ENCODE measurements at regions not wholly inside any gene's neighbourhood (a gene's known extent, or its start where the extent isn't known, plus 50 kb on each side); places are given as distances from the start of the nearest gene placed in this dataset.
A peak's percentile ranks its signal among the peaks of the same experiment; 100 is the strongest.

DNA sequence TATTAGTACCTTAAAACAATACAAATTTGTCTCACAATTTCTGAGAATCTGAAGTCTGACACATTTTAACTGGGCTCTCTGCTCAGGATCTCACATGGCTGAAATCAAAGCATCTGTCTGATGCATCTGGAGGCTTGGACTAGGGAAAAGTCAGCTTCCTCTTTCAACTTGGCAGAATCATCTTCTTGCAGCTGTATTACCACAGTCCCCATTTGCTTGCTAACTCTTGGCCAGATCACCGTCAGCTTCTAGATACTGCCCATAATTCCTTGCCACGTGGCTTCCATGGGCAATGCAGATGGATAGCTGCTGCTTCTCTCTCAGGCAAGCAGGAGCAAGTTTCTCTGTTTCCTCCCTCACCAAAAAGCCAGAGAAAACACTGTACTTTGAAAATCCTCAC is 1106.4 kb upstream of the CITED2 start:
- no peak overlapping the region for H3K4me3 ChIP-seq (ENCODE audit: low read depth, low read length)
- peak; percentile 7 for DNase-seq (ENCODE audit: low read depth)
- TF ChIP-seq, protein P1, sequence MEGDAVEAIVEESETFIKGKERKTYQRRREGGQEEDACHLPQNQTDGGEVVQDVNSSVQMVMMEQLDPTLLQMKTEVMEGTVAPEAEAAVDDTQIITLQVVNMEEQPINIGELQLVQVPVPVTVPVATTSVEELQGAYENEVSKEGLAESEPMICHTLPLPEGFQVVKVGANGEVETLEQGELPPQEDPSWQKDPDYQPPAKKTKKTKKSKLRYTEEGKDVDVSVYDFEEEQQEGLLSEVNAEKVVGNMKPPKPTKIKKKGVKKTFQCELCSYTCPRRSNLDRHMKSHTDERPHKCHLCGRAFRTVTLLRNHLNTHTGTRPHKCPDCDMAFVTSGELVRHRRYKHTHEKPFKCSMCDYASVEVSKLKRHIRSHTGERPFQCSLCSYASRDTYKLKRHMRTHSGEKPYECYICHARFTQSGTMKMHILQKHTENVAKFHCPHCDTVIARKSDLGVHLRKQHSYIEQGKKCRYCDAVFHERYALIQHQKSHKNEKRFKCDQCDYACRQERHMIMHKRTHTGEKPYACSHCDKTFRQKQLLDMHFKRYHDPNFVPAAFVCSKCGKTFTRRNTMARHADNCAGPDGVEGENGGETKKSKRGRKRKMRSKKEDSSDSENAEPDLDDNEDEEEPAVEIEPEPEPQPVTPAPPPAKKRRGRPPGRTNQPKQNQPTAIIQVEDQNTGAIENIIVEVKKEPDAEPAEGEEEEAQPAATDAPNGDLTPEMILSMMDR (IDR thresholded peaks at IDR 0.05; ENCODE audit: insufficient read depth, low read depth, low read length, missing control alignments) = no peak

DNA sequence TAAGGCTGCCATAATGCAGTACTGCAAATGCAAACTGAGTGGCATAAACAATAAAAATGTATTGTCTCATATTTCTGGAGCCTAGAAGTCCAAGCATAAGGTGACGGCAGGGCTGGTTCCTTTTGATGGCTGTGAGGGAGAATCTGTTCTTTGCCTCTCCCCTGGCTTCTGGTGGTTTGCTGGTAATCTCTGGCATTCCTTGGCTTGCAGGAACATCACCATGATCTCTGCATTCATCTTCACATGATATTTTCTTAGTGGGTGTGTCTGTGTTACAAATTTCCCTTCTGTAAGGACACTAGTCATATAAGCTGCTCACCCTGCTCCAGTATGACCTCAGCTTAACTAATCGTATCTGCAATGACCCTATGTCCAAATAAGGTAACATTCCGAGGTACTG is 1104.2 kb upstream of the CITED2 start:
- H3K4me3 ChIP-seq (ENCODE audit: low read depth, low read length) = no peak overlapping the region
- TF ChIP-seq, protein P1 (IDR thresholded peaks at IDR 0.05; ENCODE audit: insufficient read depth, low read depth, low read length, missing control alignments) = no peak
- DNase-seq (ENCODE audit: low read depth) = no peak

DNA sequence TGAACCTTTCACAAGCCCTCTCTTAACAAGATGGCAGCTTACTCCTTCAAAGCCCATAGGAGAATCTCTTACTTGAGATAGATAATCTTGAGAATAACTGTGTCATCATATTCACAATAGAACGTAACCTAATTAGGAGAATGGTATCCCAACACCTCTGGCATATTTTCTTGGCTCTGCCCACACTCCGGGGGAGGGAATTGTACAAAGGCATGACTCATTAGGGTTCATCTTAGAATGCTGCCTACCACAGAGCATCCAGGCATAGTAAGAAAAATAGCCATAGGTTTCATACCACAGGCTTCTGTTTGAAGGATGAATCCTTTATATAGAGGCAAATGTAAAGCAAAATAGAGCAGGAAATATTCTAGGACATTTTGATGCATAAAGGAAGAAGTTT is 1100.6 kb upstream of the CITED2 start:
- no peak overlapping the region for H3K4me3 ChIP-seq (ENCODE audit: low read depth, low read length)
- no peak for DNase-seq (ENCODE audit: low read depth)

DNA sequence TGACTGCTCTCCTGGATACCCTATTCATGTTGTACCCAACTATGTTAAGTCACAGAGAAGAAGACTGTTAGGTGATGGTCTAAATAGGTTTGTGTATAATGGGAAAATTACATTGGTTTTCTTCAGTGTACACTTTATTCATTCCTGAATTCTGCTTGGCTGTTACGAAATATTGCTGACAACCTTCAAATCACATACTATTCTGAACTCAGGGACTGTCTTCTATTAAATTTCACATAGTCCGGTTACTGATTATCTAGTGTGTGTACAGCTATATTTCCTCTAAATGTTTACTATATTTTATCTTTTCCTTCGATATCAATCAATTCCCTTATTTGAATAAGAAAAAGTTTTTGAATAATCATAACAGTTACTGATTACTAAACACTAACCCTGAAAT is 1090.3 kb upstream of the CITED2 start:
- TF ChIP-seq, protein P1 (IDR thresholded peaks at IDR 0.05; ENCODE audit: insufficient read depth, low read depth, low read length, missing control alignments) = no peak
- no peak overlapping the region for H3K4me3 ChIP-seq (ENCODE audit: low read depth, low read length)
- no peak for DNase-seq (ENCODE audit: low read depth)

More for the DNA sequence above, 1100.6 kb upstream of the CITED2 start:
- TF ChIP-seq, protein P1 (IDR thresholded peaks at IDR 0.05; ENCODE audit: insufficient read depth, low read depth, low read length, missing control alignments) = no peak

DNA sequence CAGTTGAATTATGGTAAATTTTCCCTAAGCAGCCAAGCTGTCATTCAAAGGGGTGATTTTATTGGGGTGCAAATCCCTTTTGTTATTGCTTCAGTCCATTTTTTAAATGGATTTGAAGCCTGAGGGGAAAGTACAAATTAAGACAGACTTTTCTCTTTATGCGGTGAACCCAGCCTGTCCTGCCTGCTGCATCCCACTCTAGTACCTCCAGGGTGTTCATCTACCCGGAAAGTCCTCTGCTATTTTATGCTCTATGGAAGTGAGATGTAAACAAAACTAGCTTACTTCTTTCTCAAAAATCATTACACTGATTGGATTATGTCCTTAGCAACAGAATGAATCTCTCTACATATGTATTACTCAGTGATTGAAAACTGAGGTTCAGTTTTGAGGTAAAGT is 1088.9 kb upstream of the CITED2 start:
- no peak for DNase-seq (ENCODE audit: low read depth)
- TF ChIP-seq, protein P1 (IDR thresholded peaks at IDR 0.05; ENCODE audit: insufficient read depth, low read depth, low read length, missing control alignments) = no peak
- H3K4me3 ChIP-seq (ENCODE audit: low read depth, low read length) = no peak overlapping the region

DNA sequence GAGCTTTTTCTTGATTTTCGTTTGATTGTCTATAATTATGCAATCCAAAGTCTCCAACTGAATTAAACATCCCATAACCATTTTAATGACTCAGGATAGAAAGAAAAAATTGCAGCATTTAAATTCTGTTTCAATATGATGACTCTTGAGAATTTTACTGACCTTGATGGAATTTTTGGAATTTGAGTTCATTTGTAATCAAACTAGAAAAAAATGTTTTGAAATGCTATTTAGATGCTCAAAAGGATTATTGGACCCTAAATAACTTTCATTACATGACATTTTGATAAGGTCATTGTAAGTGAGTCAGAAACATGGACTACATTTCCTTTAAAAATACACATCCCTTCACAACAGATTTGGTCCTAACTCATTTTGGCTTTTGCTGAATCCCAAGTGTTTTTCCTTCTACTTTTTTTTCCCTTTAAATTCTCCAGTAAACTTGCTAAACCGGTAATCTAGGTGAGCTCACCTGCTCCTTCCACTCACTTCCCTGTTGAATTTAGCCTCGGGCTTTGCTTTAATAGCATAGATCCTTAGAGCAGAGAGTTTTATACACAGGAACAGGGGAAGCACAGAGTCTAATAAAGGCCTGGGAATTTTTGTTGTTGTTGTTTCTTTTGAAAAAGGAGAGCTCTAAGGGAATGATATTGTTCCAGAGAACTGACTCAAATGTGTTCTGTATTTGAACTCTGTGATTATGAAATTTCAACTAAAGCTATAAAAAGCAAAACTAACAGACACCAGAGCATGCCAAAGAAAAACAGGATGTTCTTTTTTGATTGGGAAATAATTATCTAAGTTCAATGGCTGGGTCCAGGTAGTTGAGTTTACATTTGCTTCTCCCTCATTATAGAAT is 1088.2 kb upstream of the CITED2 start:
- no peak overlapping the region for H3K4me3 ChIP-seq (ENCODE audit: low read depth, low read length)

More for the DNA sequence above, 1088.2 kb upstream of the CITED2 start:
- TF ChIP-seq, protein P1 (IDR thresholded peaks at IDR 0.05; ENCODE audit: insufficient read depth, low read depth, low read length, missing control alignments) = no peak
- DNase-seq (ENCODE audit: low read depth) = no peak

All from GM12865 (cell line).